Smooth muscle cell of the brain vasculature (primary cell): ENCODE measurements at regions not wholly inside any gene's neighbourhood (a gene's known extent, or its start where the extent isn't known, plus 50 kb on each side); places are given as distances from the start of the nearest gene placed in this dataset.
"Not testable (repeated sequence)": the region's sequence is repeated elsewhere in the genome, so short reads cannot be mapped to it uniquely, and the experiment has no call there.

Source experiments
- DNase-seq: peaks from one replicate; pipeline ENCODE4 v3.0.0-alpha.2; 2012; ENCODE audit warnings: low read depth, low spot score

GRCh38 chr2:83162421-83162820 lies 1296.7 kb downstream of the SUCLG1 start:
- DNase-seq: no peak

GRCh38 chr2:83160571-83160970 lies 1298.5 kb downstream of the SUCLG1 start:
- DNase-seq: no peak

GRCh38 chr2:83155826-83156225 lies 1303.3 kb downstream of the SUCLG1 start:
- no peak for DNase-seq

DNA sequence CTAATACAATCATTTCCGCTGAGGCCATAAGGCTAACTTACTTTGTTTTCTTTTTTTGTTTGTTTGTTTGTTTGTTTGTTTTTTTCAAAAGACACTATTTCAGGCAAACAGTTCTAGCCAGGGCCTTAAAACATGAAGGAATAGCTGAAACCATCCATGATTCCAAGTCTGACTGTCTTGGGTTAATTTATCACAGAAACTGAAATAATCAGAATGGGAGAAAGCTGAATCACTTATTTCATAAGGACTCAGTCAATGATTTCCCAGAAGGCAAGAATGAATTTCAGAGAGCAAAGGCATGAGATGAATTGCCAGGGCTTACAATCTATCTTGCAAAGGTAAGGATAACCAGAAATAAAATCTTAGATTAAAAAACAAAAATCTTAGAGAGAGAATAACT lies 1315.1 kb downstream of the SUCLG1 start:
- no peak for DNase-seq

DNA sequence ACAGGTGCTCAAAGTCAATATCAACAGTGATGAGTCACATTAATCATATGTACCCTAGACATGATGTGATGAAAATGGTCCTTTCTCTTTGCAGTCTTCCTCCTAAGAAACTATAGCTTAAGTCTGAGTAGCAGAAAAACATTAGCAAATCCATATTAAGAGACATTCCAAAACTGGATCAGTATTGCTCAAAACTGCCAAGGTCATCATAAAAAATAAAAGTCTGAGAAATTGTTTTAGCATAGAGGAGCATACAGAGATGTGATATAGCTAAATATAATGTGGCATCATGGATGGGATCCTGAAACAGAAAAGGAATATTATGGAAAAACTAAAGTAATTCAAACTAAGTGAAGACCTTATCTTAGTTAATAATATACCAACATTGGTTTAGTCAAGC lies 1316.1 kb downstream of the SUCLG1 start:
- DNase-seq: no peak

DNA sequence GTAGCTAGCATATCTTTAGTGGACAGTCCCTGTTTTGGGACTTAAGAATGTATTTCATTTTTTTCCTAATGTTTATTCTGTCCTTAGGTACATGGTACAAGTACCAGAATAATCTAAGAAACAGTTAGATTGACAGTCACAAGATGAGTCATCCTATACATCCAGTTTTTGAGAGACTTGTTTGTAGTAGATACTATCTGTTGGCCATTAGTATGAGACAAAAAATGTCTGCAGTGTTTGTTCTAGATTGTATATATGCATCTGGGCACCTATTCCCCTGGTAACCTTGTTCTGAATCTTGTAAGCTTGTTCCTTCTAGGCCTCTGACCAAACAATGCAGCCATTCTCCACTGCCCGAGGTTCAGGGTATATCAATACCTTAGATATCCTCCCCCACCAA lies 1343.5 kb downstream of the SUCLG1 start:
- no peak for DNase-seq

- DNase-seq: no peak
Measured at GRCh38 chr2:83115155-83115554, 1343.9 kb downstream of the SUCLG1 start.

- DNase-seq: no peak
Measured at GRCh38 chr2:83113953-83114352, 1345.1 kb downstream of the SUCLG1 start.

DNA sequence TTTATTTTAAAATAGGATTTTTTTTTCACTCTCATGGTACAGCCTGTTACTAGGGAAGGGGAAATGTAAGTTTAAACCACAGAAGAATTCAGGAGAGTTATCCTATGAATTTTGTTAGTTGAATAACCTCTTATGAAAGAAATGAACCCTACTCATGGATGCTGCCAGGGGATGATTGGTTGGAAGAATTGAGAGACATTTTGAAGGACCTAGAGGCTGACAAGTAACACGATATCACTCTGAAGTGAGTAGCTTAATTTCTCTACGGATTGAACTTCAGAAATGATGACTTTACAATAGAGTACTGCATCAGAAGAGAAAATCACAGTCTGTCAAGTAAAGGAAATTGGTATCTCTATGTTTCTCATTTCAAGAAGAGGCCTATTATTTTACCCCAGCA lies 1346.2 kb downstream of the SUCLG1 start:
- DNase-seq: no peak

DNA sequence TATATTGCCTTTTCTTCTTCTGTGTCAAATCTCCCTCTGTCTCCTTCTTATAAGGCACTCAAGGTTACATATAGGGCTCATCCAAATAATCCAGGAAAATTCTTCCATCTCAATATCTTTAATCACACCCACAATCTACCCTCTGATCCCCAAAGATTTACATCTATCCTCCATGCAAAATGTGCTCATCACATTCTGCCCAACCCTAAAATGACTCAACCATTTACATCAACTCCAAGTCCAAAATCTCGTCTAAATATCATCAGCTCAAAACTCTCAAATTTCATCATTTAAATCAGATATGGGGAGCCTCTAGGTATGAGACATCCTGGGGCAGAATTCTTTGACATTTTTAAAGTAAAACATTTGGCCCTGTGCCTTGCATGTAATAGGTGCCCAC lies 1349.8 kb downstream of the SUCLG1 start:
- DNase-seq: no peak

- no peak for DNase-seq
Measured at GRCh38 chr2:83106853-83107252, 1352.2 kb downstream of the SUCLG1 start.

- no peak for DNase-seq
Measured at GRCh38 chr2:83104202-83104601, 1354.9 kb downstream of the SUCLG1 start.

DNA sequence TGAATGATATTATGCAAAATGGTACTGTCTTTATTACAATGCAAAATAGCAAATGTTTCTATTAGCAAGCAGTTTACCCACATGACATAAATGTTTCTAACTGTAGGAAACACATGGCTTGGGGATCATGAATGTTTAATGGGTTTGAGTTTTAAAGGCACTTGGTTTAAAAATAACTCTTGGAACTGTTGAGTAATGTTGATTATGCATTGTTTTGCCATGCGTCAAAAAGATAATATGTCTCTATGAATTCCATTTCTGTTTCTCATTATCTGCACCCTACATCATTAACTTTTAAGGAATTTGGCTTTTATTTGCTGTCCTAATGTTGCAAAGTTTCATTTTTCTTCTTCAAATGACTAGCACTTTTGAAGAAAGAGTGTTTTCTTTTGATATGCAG lies 1355.5 kb downstream of the SUCLG1 start:
- DNase-seq: no peak

DNA sequence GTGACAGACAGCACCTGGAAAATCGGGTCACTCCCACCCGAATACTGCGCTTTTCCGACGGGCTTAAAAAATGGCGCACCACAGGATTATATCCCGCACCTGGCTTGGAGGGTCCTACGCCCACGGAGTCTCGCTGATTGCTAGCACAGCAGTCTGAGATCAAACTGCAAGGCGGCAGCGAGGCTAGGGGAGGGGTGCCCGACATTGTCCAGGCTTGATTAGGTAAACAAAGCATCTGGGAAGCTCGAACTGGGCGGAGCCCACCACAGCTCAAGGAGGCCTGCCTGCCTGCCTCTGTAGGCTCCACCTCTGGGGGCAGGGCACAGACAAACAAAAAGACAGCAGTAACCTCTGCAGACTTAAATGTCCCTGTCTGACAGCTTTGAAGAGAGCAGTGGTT lies 1370.0 kb downstream of the SUCLG1 start:
- not testable (repeated sequence) for DNase-seq

DNA sequence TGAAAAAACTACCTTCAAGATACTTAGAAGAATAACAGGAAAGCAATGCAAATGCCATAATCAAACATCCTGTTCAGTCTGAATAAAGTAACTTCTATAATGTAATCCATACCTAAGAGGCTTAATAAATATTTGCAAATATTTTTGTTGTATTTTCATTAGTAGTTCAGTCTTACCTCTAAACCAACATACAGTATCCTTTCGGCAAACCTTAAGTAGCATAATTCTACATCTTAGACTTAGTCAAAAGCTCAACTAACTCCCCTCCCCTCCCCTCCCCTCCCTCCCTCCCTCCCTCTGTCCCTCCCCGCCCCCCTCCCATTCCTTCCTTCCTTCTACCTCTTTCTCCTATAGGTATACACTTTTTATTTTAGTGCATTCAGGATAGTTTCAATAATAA lies 1373.2 kb downstream of the SUCLG1 start:
- DNase-seq: no peak

- DNase-seq: no peak
Measured at GRCh38 chr2:83081826-83082690, 1377.0 kb downstream of the SUCLG1 start.

DNA sequence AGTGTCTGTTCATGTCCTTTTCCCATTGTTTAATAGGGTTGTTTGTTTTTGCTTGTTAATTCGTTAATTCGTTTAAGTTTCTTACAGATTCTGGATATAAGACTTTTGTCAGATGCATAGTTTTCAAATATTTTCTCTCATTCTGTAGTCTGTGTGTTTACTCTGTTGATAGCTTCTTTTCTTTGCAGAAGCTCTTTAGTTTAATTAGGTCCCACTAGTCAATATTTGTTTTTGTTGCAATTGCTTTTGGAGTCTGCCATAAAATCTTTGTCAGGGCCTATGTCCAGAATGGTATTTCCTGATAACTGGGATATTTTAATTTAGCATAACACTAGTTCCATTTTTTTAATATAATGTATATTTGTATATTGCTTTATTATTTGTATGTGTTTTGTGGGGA lies 1380.1 kb downstream of the SUCLG1 start:
- no peak for DNase-seq

GRCh38 chr2:83072767-83073166 lies 1386.3 kb downstream of the SUCLG1 start:
- no peak for DNase-seq

DNA sequence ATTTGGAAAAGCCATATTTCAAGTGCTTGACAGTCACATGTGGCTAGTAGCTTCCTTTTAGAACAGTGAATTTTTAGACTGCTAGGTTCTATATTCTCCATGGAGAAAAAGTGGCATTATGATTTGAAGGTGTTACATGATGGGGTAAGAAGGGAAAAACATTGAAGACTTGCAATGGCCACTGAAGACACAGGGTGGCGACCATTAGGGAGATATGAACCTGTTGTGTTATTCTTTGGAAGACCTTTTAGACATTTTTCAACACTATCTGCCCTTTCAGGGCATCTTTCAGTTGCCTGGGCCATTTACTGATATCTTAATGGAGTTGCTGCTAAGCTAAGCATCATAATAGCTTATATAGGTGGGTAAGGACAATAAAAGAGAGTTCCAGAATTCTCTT lies 1387.2 kb downstream of the SUCLG1 start:
- no peak for DNase-seq

GRCh38 chr2:83071352-83071751 lies 1387.7 kb downstream of the SUCLG1 start:
- DNase-seq: no peak

DNA sequence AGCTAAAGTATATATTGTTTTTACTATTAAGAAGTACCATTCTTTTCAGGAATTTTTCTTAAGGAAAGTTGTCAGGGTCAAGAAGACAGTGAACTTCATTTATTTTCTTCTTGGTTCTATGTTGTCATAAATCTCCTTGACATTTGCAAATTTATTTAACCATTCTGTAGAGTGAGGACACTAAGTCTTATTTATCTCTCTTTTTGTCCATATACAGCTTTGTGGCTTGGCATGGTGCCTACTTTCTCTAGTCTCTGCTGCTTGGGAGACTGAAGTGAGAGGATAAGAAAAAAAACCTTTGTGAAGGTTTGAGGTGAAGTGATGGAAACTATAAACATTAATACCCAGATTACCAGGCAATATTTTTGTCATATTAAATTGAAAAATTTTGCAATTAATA lies 1389.4 kb downstream of the SUCLG1 start:
- DNase-seq: no peak

- no peak for DNase-seq
Measured at GRCh38 chr2:83068714-83069113, 1390.4 kb downstream of the SUCLG1 start.

- no peak for DNase-seq
Measured at GRCh38 chr2:83067947-83068346, 1391.1 kb downstream of the SUCLG1 start.

DNA sequence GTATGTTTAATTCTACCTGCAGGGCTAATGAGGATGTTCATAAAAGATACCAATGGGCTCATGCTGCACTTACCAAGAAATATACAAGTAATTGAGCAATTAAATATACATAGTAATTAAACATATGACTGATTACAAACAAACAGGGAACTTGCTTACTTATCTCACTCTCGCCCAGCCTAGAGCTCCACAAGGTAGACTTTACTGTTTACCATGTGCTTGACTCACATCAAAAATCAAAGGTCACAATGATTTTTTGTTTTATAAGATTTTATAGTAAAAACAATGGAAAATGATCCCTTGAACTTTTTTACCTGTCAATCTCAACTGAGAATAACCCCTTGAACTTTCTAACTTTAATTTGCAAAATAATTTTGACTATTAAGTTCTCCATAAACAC lies 1395.1 kb downstream of the SUCLG1 start:
- no peak for DNase-seq
